Aorta (tissue), 5 donors: ENCODE measurements at regions not wholly inside any gene's neighbourhood (a gene's known extent, or its start where the extent isn't known, plus 50 kb on each side); places are given as distances from the start of the nearest gene placed in this dataset.

Source experiments
- ATAC-seq: fragments of 200-7000 bp; cut with Tn5 transposase; one replicate; pipeline ENCODE4 v1.9.1; 2022; ENCODE audit warnings: moderate library complexity; ENCODE audit not compliant: low FRiP score
- DNase-seq, 2 donors: peaks; one replicate each; pipeline ENCODE4 v3.0.0-alpha.2; 2020
- H3K27ac ChIP-seq, 2 donors: one replicate each; pipeline ENCODE4 v1.5.1; 2013; ENCODE audit warnings: low read length in 2 of 2, mild to moderate bottlenecking in 2 of 2, moderate library complexity in 2 of 2, control low read depth in 1 of 2, inconsistent platforms in 1 of 2, low read depth in 1 of 2
- H3K27me3 ChIP-seq, 2 donors: one replicate each; pipeline ENCODE4 v1.6.1; 2013; ENCODE audit warnings: control low read depth in 1 of 2, low read length in 1 of 2, mild to moderate bottlenecking in 1 of 2, moderate library complexity in 1 of 2; ENCODE audit not compliant: insufficient read depth in 2 of 2, control insufficient read depth in 1 of 2
- H3K36me3 ChIP-seq, 2 donors: one replicate each; pipeline ENCODE4 v1.6.1; 2013; ENCODE audit warnings: control low read depth in 1 of 2, low read length in 1 of 2, mild to moderate bottlenecking in 1 of 2; ENCODE audit not compliant: insufficient read depth in 2 of 2, control insufficient read depth in 1 of 2
- H3K4me1 ChIP-seq, 2 donors: one replicate each; pipeline ENCODE4 v1.6.1; 2013; ENCODE audit warnings: low read length in 2 of 2, control low read depth in 1 of 2, mild to moderate bottlenecking in 1 of 2, moderate library complexity in 1 of 2; ENCODE audit not compliant: insufficient read depth in 2 of 2, control insufficient read depth in 1 of 2
- H3K4me3 ChIP-seq, 2 donors: one replicate each; pipeline ENCODE4 v1.5.1; 2013; ENCODE audit warnings: low read length in 2 of 2, control low read depth in 1 of 2, mild to moderate bottlenecking in 1 of 2
- H3K9me3 ChIP-seq: one replicate; pipeline ENCODE4 v1.6.1; 2013; ENCODE audit warnings: mild to moderate bottlenecking, low read length; ENCODE audit not compliant: control insufficient read depth
- WGBS, 2 donors: extraction: QIAGEN DNeasy Blood & Tissue Kit; methylation state at CpG; one replicate each; pipeline ENCODE4 v1.1.7; 2013; 5-methylcytosine and 5-hydroxymethylcytosine counted together
- intact Hi-C, 2 donors: fragments of 100-400 bp; cut with DNase I; formaldehyde crosslinking; loops; one replicate each; pipeline versions ENCODE4 v1.14.2 to v1.15.0; 2022
- donor health status: healthy with polysubstance abuse.
- donor health status: Bipolar disorder and iron deficiency.
- donor health status: DM: no; HTN: no; CAD: no.
- donor health status: DM: no; HTN: no; CAD: no.
- donor health status: DM: yes; HTN: yes; CAD: no.

- no peak overlapping the region for H3K4me3 ChIP-seq
- ATAC-seq (no peak), DNase-seq (no peak)
- peaks cover 0 to 8% of the 10 kb centered on the region in 2 donors for H3K4me1 ChIP-seq
- H3K27ac ChIP-seq, result no peak overlapping the region
- no peaks in the 10 kb centered on the region for H3K36me3 ChIP-seq
- intact Hi-C loops, result no loop called here
- no peaks in the 10 kb centered on the region for H3K9me3 ChIP-seq
- no peaks in the 10 kb centered on the region for H3K27me3 ChIP-seq
- 78 to 83% methylated on average over 1 of the region's 1 CpG for WGBS, 2 donors
Observed at GRCh38 chr3:25338158-25338725, 89.8 kb upstream of the RARB start.

- Histone ChIP-seq H3K4me3 (no peak overlapping the region), H3K4me1 (peaks cover 0 to 8% of the 10 kb centered on the region in 2 donors), H3K27ac (no peak overlapping the region), H3K9me3 (no peaks in the 10 kb centered on the region), H3K27me3 (no peaks in the 10 kb centered on the region), H3K36me3 (no peaks in the 10 kb centered on the region)
- no peak for DNase-seq
- intact Hi-C loops, result no loop called here
- ATAC-seq, result no peak
- WGBS, 2 donors, result 62 to 67% methylated on average over 9 of the region's 9 CpGs
Observed at GRCh38 chr3:25339225-25339624, 88.8 kb upstream of the RARB start.

DNA sequence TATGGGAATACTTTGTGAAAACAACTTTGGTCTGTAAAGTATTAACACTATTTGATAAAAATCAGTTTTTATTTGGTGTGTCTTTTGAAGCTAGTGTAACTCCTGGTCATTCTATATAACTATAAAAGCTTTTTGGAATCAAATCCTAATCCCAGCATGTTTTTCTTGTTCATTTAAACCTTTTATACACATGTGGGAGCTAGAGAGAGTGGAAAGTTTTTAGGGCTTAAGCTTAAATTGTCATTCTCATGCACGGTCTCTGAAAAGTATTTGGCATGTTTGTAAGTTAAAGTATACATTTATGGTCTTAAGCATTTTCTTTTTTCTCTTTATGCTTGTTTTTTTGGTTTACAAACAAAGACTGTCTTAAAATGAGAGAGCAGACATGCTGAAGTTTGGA lies 83.4 kb upstream of the RARB start:
- 52 to 56% methylated on average over 1 of the region's 1 CpG for WGBS, 2 donors
- Histone ChIP-seq H3K9me3 (no peaks in the 10 kb centered on the region), H3K27ac (no peak overlapping the region), H3K27me3 (no peaks in the 10 kb centered on the region), H3K4me3 (no peak overlapping the region), H3K36me3 (no peaks in the 10 kb centered on the region), H3K4me1 (peaks cover 0 to 4% of the 10 kb centered on the region in 2 donors)
- DNase-seq (no peak), ATAC-seq (no peak)
- intact Hi-C loops, result no loop called here

GRCh38 chr3:25349095-25349494 lies 79.0 kb upstream of the RARB start:
- no peak overlapping the region for H3K27ac ChIP-seq
- intact Hi-C loops, result no loop called here
- DNase-seq (no peak), ATAC-seq (no peak)
- H3K27me3 ChIP-seq, result no peaks in the 10 kb centered on the region
- no peaks in the 10 kb centered on the region for H3K4me1 ChIP-seq
- H3K4me3 ChIP-seq, result no peak overlapping the region
- H3K9me3 ChIP-seq, result no peaks in the 10 kb centered on the region
- 84 to 91% methylated on average over 6 of the region's 6 CpGs for WGBS, 2 donors
- H3K36me3 ChIP-seq, result no peaks in the 10 kb centered on the region

DNA sequence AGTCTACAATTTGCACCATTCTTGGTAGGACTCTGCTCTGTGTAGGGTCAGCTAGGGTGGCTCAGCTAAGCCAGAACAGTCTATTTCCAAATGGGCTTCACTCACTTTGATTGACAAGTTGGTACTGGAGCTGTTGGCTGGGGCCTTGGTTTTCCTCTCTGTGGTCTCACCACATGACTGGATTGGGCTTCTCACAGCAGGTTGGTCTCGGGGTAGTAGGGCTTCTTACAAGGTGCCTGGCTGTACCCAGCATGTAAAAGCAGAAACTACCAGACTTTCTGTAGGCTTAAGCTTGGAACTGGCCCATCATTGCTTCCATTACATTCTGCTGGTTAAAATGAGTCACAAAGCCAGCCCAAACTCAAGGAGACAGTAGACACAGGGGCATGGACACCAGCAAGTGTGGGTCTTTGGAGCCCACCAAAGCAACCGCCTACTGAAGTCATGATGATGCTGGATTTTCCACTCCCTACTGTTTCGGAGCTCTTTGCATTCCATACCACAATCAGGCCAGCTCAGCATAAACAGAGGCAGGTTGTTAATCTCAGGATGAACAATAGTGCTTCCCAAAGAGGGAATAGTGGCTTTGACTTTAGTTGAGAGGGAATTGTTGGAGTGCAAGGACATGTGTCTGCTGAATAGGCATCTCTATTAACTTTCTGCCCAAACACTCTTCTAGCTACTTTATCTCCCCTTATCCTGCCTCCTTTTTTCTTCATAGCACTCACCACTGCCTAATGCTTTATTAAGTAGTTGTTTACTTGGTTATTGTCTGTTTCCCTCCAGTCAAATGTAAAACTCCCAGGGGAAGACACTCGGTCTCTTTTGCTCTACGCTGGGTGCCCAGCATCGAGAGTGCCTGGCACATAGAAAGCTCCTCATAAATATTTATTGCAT lies 78.0 kb upstream of the RARB start:
- Histone ChIP-seq H3K27me3 (no peaks in the 10 kb centered on the region), H3K27ac (no peak overlapping the region), H3K4me1 (no peaks in the 10 kb centered on the region), H3K36me3 (no peaks in the 10 kb centered on the region), H3K9me3 (no peaks in the 10 kb centered on the region), H3K4me3 (no peak overlapping the region)
- ATAC-seq, result no peak
- WGBS, 2 donors, result 92 to 94% methylated on average over 6 of the region's 6 CpGs
- intact Hi-C loops, result no loop called here
- no peak for DNase-seq

- ATAC-seq, result no peak
- H3K36me3 ChIP-seq, result no peaks in the 10 kb centered on the region
- no peaks in the 10 kb centered on the region for H3K9me3 ChIP-seq
- no peaks in the 10 kb centered on the region for H3K27me3 ChIP-seq
- 93 to 95% methylated on average over 5 of the region's 5 CpGs for WGBS, 2 donors
- intact Hi-C loops, result no loop called here
- no peaks in the 10 kb centered on the region for H3K4me1 ChIP-seq
- H3K4me3 ChIP-seq, result no peak overlapping the region
- DNase-seq, result no peak
- H3K27ac ChIP-seq, result no peak overlapping the region
Observed at GRCh38 chr3:25350725-25351114, 77.3 kb upstream of the RARB start.

DNA sequence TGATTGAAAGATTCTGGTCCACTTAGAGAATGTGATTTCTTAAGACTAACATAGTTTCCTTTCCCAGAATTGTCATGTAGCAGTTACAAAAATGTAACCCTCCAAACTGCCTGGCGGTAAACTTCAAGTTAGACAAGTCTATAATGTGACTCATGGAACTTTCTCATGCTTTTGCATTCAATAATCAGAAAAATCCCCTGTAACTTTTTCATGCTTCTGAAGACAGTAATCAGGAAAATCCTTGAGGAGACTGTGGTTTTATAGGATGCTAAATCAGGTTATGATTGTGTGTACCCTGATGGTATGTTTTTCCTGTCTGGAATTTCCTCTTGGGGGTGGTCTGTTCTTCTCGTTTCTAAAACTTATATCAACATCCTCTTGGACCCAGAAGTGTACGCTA lies 74.0 kb upstream of the RARB start:
- no peaks in the 10 kb centered on the region for H3K9me3 ChIP-seq
- no peak for ATAC-seq
- no peaks in the 10 kb centered on the region for H3K4me1 ChIP-seq
- H3K36me3 ChIP-seq, result no peaks in the 10 kb centered on the region
- no peak overlapping the region for H3K4me3 ChIP-seq
- H3K27ac ChIP-seq, result no peak overlapping the region
- 23 to 28% methylated on average over 3 of the region's 3 CpGs for WGBS, 2 donors
- intact Hi-C loops, result no loop called here
- DNase-seq, result no peak
- no peaks in the 10 kb centered on the region for H3K27me3 ChIP-seq

GRCh38 chr3:25355034-25355885 lies 72.8 kb upstream of the RARB start:
- Histone ChIP-seq H3K4me3 (no peak overlapping the region), H3K27ac (no peak overlapping the region), H3K9me3 (no peaks in the 10 kb centered on the region), H3K4me1 (no peaks in the 10 kb centered on the region), H3K36me3 (no peaks in the 10 kb centered on the region), H3K27me3 (no peaks in the 10 kb centered on the region)
- 24% methylated on average over 4 of the region's 4 CpGs for WGBS, 2 donors
- intact Hi-C loops, result no loop called here
- no peak for DNase-seq
- no peak for ATAC-seq
